B cell (primary cell): ENCODE measurements at regions not wholly inside any gene's neighbourhood (a gene's known extent, or its start where the extent isn't known, plus 50 kb on each side); places are given as distances from the start of the nearest gene placed in this dataset.

Source experiments
- EZH2 ChIP-seq: IDR thresholded peaks from 2 replicates; pipeline ENCODE4 v1.6.1; 2012; ENCODE audit warnings: borderline replicate concordance, low read depth, mild to moderate bottlenecking, moderate library complexity, low read length; ENCODE audit not compliant: insufficient read depth, poor library complexity, severe bottlenecking
- TF ChIP-seq, protein P1 (sequence below): fragments of 200-600 bp; IDR thresholded peaks from one replicate; pipeline ENCODE4 v1.8.0; 2022; ENCODE audit warnings: antibody characterized with exemption, mild to moderate bottlenecking

DNA sequence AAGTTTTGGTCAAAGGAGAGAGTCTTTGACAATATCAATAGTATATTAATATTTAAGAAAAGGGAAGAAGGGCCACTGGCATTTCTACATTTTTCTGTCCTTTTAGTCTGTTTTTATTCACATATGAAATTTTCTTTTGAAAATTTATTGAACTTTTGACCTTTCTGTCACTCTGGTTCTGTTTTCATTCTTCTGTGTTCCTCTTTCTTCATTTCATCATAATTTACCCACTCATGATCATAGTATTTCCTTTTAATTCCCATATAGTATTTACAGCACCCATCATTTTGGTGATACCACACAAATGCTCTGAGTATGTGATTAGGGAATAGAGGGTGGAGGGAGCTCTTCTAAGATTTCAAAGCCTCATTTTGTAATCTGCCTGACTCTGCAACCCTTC, 142.8 kb downstream of the GJA1 start:
- TF ChIP-seq, protein P1, sequence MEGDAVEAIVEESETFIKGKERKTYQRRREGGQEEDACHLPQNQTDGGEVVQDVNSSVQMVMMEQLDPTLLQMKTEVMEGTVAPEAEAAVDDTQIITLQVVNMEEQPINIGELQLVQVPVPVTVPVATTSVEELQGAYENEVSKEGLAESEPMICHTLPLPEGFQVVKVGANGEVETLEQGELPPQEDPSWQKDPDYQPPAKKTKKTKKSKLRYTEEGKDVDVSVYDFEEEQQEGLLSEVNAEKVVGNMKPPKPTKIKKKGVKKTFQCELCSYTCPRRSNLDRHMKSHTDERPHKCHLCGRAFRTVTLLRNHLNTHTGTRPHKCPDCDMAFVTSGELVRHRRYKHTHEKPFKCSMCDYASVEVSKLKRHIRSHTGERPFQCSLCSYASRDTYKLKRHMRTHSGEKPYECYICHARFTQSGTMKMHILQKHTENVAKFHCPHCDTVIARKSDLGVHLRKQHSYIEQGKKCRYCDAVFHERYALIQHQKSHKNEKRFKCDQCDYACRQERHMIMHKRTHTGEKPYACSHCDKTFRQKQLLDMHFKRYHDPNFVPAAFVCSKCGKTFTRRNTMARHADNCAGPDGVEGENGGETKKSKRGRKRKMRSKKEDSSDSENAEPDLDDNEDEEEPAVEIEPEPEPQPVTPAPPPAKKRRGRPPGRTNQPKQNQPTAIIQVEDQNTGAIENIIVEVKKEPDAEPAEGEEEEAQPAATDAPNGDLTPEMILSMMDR: no peak
- TF ChIP-seq EZH2: no peak
